HG03108 (cell line): ENCODE measurements at regions not wholly inside any gene's neighbourhood (a gene's known extent, or its start where the extent isn't known, plus 50 kb on each side); places are given as distances from the start of the nearest gene placed in this dataset.
A peak's percentile ranks its signal among the peaks of the same experiment; 100 is the strongest.

ENCODE experiments used
- ATAC-seq: cut with Tn5 transposase; IDR thresholded peaks from one replicate; pipeline ENCODE4 v1.9.1; 2021; ENCODE audit warnings: moderate library complexity; ENCODE audit not compliant: unreplicated experiment

- ATAC-seq = no peak
Measured at GRCh38 chr12:126847005-126847629, 1419.9 kb upstream of the TMEM132C start.

DNA sequence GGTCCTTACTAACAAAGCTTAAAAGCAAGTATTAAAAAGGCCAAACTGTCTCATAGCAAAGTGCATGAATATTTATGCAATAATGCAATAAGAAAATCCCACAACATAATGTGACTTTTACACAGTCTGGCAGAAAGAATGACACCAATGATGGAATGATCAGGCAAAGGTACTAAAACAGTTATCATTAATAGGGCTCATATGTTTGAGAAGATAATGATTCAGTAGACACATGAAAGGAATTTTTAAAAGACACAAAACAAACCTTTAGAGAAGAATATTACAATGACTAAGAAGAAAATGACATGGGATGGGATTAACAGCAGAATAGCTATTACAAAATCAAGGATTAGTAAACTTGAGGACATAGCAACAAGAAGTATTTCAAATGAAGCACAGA lies 1411.2 kb upstream of the TMEM132C start:
- no peak for ATAC-seq

DNA sequence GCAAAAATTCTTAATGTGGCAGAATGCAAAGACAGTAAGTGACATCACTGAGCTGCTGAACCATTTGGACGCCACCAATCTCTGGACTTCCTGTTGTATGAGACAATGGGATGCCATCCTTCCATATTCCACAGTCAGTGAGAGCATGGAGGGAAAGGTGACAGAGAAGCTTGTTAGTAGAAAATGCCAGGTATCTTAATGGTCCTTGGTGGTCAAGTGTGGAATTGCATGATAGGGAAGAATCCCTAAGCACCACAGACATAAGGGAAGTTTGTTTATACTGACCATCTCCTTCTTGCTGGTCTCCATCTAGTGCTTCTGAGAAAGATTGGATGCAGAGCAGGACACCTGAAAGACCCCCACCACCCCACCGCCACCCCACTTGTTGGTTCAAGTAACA lies 1410.0 kb upstream of the TMEM132C start:
- ATAC-seq = no peak

- no peak for ATAC-seq
Measured at GRCh38 chr12:126858560-126858959, 1408.4 kb upstream of the TMEM132C start.

DNA sequence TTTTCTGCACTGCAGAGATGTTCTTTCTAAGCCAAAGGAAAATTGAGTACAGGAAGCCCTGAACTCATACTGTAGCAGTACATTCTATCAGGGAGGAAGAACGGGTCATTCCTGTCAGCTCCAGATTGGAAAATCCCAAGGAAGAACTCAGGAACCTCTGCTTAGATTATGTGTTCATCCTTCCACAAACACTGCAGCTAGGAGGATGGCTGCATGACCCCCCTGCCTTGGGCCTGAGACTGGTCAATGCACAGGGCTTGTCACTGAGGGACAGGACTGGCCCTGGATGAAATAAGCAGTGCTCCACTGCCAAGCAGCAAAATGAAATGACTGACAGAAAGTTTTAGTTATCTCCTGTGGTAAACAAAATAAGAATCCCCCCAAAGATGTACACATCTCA lies 1406.8 kb upstream of the TMEM132C start:
- ATAC-seq = no peak

- no peak for ATAC-seq
Measured at GRCh38 chr12:126862500-126862899, 1404.5 kb upstream of the TMEM132C start.

GRCh38 chr12:126869644-126870043 lies 1397.3 kb upstream of the TMEM132C start:
- ATAC-seq = no peak

DNA sequence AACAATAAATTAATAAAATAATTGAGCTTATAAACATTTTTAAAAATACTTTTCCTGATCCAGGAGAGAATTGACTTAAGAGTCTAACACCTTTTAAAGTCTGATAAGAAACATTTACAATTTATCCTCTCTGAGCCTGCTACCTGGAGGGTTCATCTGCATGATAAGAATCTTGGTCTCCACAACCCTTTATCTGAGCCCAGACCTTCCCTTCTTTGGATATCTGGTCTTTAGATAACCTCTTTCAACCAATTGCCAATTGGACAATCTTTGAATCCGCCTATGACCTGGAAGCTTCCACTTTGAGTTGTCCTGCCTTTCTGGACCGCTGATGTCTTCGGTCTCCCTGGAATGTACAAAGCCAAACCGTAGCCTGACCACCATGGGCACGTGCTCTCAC lies 1393.3 kb upstream of the TMEM132C start:
- ATAC-seq = no peak

DNA sequence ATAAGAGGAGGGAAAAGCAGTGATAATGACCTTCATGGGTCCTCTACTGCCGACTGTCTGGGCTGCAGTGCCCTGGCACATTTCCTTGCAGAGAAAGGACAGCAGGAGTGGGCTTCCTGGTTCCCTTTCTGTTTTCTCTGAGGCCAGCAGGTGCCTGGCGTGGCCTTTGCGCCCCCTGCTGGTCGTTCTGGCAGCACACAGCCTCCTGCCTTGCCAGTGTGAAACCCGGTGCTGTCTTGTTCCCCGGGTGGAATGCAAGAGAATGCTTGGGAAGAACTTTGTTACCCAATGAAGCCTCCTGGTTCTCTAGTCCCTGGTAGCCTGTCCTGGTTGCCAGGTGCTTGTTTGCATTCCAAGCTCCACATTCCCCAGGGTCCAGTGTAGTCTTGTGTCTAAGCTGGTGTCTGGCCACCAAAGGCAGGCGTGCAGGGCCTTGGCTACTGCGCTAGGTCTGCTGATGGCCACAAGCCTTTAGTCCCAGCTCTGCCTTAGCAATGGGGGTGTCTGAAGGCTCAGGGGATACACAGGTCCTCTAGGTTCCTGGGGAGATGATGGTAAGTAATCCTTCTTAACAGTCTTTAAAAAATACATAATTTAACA lies 1392.4 kb upstream of the TMEM132C start:
- ATAC-seq = peak; percentile 61

DNA sequence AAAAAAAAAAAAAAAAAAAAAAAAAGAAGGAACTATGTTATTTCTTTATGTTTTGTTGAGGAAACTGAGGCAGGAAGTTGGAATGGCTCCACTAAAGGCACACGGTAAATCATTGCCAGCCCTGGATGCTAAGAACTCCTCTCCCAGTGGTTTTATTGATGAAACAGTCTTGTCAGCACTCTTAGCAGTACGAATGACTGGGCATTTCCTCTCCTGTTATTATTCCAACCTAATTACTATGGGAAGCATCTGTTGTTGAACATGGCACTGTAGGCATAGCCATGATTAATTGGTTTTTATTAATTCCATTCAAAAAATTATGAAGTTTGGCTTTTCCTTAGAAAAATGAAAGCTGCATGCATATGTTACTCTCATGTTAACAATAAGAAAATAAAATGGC lies 1387.1 kb upstream of the TMEM132C start:
- ATAC-seq = no peak

DNA sequence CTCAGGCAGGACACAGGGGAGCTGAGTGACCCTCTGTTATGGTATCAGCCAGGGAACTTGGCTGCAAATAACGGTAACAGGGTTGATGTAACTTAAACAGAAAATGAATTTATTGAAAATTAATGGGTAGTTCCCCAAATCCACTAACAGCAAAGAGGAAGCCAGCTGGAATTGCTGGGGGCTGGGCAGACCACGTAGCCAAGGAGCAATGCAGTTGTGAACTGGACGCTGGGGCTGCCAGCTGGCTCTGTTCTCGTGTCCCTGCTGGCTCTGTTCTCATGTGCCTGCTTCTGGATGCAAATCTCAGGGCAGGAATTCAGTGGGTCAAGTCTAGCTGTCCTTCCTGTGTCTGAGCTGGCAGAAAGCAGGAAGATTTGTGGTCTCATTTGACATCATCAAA lies 1383.3 kb upstream of the TMEM132C start:
- ATAC-seq = no peak

DNA sequence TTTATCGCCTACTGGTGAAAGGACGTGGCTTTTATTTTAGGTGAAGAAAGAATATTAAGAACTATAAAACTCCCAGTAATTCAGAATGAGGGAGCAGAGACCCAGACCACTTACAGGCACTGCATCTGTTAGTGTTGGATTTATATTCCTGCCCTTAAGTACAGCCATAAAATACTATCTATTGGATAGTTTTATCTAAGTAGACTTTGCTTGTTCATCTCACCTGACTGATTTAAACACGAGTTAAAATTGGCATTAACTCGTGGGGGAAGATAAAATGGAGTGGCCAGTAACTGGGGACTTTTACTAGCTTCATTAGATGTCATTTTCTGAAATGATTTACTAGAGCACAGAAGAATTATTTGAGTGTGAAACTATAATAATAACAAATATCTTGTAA lies 1377.5 kb upstream of the TMEM132C start:
- ATAC-seq = no peak

- ATAC-seq = no peak
Measured at GRCh38 chr12:126890097-126890496, 1376.9 kb upstream of the TMEM132C start.

- no peak for ATAC-seq
Measured at GRCh38 chr12:126891789-126892188, 1375.2 kb upstream of the TMEM132C start.

DNA sequence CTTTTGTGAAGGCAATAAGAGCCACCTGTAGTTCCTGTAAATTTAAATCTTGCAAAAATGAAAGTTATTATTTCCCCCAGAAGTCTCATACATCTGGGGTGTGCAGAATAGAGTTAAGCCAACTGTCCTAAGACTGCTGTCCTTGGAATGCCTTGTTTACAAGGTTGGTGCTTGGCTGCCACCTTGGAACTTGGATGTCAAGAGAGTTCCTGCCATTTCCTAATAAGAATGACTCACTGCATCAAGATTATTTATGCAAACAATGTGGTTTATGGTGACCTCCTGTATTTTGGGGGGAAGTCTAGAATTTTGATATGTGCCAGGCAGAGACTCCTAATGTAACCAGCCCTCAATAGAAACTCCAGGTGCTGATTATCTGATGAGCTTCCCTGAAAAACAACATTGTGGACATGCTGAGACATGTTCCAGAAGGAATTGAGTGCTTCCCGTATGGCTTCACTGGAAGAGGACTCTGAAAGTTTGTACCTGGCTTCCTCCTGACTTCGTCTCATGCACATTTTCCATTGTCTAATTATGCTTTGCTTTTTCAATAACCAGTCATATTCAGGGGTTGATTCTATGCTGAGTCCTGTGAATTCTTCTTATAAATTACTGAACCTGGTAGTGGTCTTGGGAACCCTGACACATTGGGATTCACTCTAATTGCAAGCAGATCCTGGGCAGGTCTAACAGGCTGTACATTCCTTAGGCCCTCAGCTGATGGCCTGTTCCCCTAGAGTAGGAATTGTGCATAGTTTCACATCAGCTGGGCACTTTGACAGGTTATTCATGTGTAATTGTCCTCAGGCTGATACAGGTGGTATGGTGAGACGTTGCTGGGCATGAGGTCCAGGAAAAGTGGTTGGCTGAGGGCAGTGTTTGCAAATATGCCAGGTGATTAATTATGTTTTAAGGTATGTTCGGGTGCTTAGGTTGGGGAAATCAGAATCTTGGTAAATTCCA lies 1370.7 kb upstream of the TMEM132C start:
- ATAC-seq = no peak

DNA sequence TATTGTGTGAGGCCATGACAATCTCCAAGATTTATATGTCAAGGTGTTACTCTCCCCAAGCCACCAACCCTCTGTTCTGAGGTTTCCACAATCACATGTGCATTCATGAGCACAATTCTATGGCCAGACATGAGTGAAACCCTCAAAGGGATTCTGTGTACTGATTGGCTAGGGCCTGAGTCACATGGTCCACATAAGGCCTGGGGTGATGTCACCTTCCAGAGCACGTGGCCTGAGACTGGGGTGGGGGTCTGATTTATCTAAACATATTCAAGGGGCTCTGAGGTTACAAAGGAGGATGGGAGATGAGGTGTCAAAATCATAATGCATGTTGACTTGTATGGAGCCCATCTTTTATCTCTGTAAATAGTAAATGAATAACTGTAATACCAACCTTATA lies 1369.9 kb upstream of the TMEM132C start:
- ATAC-seq = no peak

- ATAC-seq = no peak
Measured at GRCh38 chr12:126897778-126898177, 1369.2 kb upstream of the TMEM132C start.

DNA sequence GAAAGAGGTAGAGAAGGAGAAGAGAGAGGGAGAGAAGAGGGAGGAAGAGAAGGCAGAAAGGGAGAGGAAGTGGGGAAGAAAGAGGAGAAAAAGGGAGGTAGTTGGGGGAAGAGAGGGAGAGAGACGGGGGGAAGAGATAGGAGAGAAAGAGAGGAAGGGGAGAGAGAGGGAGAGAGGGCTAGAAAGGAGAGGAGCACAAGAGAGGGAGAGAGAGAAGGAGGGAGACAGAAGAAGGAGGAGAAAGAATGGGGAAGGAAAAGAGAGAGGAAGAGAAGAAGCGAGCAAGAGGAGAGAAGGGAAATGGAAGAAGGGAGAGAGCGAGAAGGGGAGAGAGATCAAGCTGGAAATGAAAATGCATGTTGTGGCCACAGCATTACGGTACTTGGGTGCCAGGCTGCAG lies 1368.4 kb upstream of the TMEM132C start:
- ATAC-seq = no peak

DNA sequence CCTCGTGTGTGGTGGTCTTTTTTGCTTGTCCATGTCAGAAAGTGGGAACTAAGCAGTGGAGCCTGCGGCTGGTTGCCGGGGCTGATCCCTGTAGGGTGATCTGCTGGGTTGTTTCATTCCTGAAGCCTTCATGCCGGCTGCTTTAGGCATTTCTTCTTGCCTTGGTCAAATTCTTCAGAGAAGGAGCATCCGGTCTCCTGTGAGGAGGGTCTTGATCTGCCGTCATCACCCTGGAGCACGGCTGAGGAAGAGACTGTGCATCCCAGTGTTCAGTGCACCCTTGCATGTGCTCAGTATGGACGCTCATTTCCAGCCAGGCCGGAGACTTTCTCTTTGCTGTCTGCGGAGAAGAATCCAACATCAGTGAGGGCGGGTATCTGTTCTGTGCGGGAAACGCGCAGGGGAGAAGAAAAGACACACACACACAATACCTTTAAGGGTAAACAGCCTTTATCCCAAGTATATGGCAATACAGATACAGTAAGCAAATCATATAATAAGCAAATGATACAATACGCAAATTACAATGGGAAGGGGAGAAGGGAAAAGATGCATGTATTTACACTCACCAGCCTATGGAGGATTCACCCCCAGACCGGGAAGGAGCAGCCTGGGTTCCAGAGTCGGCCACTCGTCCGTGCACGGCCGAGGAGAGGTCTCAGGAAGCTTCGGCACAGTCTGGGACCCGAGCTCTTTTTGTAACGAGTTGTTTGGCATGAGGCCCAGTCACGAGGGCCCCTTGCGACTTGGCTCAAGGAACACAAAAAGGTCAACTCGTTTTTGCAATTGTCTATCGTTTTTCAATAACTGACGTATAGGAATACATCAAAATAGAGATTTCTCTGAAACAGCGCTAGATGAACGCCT lies 1366.8 kb upstream of the TMEM132C start:
- ATAC-seq = no peak

- ATAC-seq = no peak
Measured at GRCh38 chr12:126903027-126903876, 1363.7 kb upstream of the TMEM132C start.
